Tibial artery (tissue), 4 donors: ENCODE measurements at regions not wholly inside any gene's neighbourhood (a gene's known extent, or its start where the extent isn't known, plus 50 kb on each side); places are given as distances from the start of the nearest gene placed in this dataset.

Experiments used
- DNase-seq, 2 donors: peaks; one replicate each; pipeline ENCODE4 v3.0.0-alpha.2; 2019
- H3K27ac ChIP-seq, 2 donors: fragments of 200-600 bp; sonication (generic) in 1 of 2; 1 replicate in 1 of 2; 2 replicates in 1 of 2; pipeline ENCODE4 v1.5.1; 2018 to 2019; ENCODE audit warnings: mild to moderate bottlenecking in 1 of 2
- H3K27me3 ChIP-seq, 2 donors: fragments of 200-600 bp; sonication (generic) in 1 of 2; one replicate each; pipeline versions ENCODE4 v1.5.1 to v1.6.0; 2016 to 2019
- H3K36me3 ChIP-seq, 3 donors: fragments of 200-600 bp; sonication (generic) in 2 of 3; one replicate each; pipeline ENCODE4 v1.5.1; 2016 to 2019; ENCODE audit warnings: mild to moderate bottlenecking in 2 of 3
- H3K4me1 ChIP-seq, 4 donors: fragments of 200-600 bp; sonication (generic) in 2 of 4; 1 replicate in 3 of 4; 2 replicates in 1 of 4; pipeline ENCODE4 v1.5.1; 2016 to 2019
- H3K4me3 ChIP-seq, 2 donors: fragments of 200-600 bp; sonication (generic) in 1 of 2; 1 replicate in 1 of 2; 2 replicates in 1 of 2; pipeline ENCODE4 v1.5.1; 2018 to 2019; ENCODE audit warnings: mild to moderate bottlenecking in 2 of 2
- H3K9me3 ChIP-seq, 3 donors: fragments of 200-600 bp; sonication (generic) in 1 of 3; one replicate each; pipeline ENCODE4 v1.5.1; 2016 to 2019
- intact Hi-C: fragments of 100-400 bp; cut with DNase I; formaldehyde crosslinking; loops from one replicate; pipeline ENCODE4 v1.15.0; 2023; ENCODE audit warnings: low total_unique reads
- TF ChIP-seq, protein P1 (sequence below), 2 experiments: fragments of 200-600 bp in 1 of 2; fragments of 450-650 bp in 1 of 2; IDR thresholded peaks; one replicate each; pipeline ENCODE4 v1.5.1; 2017 to 2019; ENCODE audit warnings: antibody characterized with exemption in 2 of 2, mild to moderate bottlenecking in 1 of 2, moderate library complexity in 1 of 2

- no peak for DNase-seq
- H3K36me3 ChIP-seq = no peaks in the 10 kb centered on the region
- no peaks in the 10 kb centered on the region for H3K27me3 ChIP-seq
- H3K4me1 ChIP-seq = no peaks in the 10 kb centered on the region
- no peak overlapping the region for H3K27ac ChIP-seq
- H3K4me3 ChIP-seq = no peak overlapping the region
- TF ChIP-seq, protein P1, sequence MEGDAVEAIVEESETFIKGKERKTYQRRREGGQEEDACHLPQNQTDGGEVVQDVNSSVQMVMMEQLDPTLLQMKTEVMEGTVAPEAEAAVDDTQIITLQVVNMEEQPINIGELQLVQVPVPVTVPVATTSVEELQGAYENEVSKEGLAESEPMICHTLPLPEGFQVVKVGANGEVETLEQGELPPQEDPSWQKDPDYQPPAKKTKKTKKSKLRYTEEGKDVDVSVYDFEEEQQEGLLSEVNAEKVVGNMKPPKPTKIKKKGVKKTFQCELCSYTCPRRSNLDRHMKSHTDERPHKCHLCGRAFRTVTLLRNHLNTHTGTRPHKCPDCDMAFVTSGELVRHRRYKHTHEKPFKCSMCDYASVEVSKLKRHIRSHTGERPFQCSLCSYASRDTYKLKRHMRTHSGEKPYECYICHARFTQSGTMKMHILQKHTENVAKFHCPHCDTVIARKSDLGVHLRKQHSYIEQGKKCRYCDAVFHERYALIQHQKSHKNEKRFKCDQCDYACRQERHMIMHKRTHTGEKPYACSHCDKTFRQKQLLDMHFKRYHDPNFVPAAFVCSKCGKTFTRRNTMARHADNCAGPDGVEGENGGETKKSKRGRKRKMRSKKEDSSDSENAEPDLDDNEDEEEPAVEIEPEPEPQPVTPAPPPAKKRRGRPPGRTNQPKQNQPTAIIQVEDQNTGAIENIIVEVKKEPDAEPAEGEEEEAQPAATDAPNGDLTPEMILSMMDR (IDR thresholded peaks at IDR 0.05) = no peak
- H3K9me3 ChIP-seq = no peaks in the 10 kb centered on the region
- intact Hi-C loops = no loop called here
These were observed 192.4 kb upstream of the GHR start for GRCh38 chr5:42230839-42231238.

GRCh38 chr5:42235241-42235640 is 188.0 kb upstream of the GHR start:
- no peak for DNase-seq
- no peaks in the 10 kb centered on the region for H3K36me3 ChIP-seq
- no peaks in the 10 kb centered on the region for H3K9me3 ChIP-seq
- TF ChIP-seq, protein P1 (IDR thresholded peaks at IDR 0.05) = no peak
- H3K27ac ChIP-seq = no peak overlapping the region
- no peaks in the 10 kb centered on the region for H3K27me3 ChIP-seq
- H3K4me3 ChIP-seq = no peak overlapping the region
- no peaks in the 10 kb centered on the region for H3K4me1 ChIP-seq
- intact Hi-C loops = no loop called here

DNA sequence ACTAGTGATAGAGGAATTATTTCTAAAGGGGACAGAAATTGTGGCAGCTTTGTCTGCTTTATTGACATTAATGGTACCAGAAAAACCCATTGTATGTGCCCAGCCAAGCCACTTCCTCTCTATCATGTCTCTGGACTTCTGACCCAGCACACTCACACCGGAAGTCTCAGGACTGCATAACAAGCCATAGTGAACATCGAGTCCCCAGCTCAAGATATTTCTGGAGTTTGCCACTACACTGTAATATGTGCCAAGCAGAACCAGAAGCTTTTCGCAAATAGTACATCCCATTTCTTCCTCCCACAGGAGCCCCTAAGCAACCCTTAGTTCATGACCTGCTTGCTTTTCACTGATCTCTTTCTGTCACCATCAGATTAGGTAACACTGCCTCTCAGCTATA is 187.4 kb upstream of the GHR start:
- H3K27me3 ChIP-seq = no peaks in the 10 kb centered on the region
- intact Hi-C loops = no loop called here
- no peaks in the 10 kb centered on the region for H3K36me3 ChIP-seq
- DNase-seq = peak in 1 of 2 donors; percentile 69
- H3K27ac ChIP-seq = no peak overlapping the region
- no peak overlapping the region for H3K4me3 ChIP-seq
- H3K4me1 ChIP-seq = no peaks in the 10 kb centered on the region
- no peaks in the 10 kb centered on the region for H3K9me3 ChIP-seq
- TF ChIP-seq, protein P1 (IDR thresholded peaks at IDR 0.05) = no peak

DNA sequence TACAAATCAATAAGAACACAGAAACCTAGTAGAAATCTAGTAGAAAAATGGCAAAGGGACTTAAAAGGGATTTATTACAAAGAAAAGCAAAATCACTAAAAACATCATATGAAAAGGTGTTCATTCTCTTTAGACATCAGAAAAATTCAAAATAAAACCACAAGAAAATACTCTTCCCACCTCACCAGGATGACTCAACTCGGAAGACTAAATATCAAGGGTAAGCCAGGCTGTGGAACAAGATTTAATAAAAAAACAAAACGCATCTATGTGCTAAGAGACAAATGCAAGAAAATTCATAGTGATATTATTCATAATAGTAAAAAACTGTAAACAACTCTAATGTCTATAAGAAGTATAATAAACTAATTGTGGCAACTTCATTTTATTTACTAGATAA is 181.6 kb upstream of the GHR start:
- intact Hi-C loops = no loop called here
- no peaks in the 10 kb centered on the region for H3K36me3 ChIP-seq
- H3K4me1 ChIP-seq = no peaks in the 10 kb centered on the region
- TF ChIP-seq, protein P1 (IDR thresholded peaks at IDR 0.05) = no peak
- H3K27ac ChIP-seq = no peak overlapping the region
- no peaks in the 10 kb centered on the region for H3K27me3 ChIP-seq
- H3K9me3 ChIP-seq = no peaks in the 10 kb centered on the region
- no peak for DNase-seq
- H3K4me3 ChIP-seq = no peak overlapping the region

- no peak for DNase-seq
- no peak overlapping the region for H3K4me3 ChIP-seq
- no peaks in the 10 kb centered on the region for H3K27me3 ChIP-seq
- intact Hi-C loops = no loop called here
- H3K9me3 ChIP-seq = no peaks in the 10 kb centered on the region
- H3K4me1 ChIP-seq = no peaks in the 10 kb centered on the region
- no peak overlapping the region for H3K27ac ChIP-seq
- no peaks in the 10 kb centered on the region for H3K36me3 ChIP-seq
- TF ChIP-seq, protein P1 (IDR thresholded peaks at IDR 0.05) = no peak
These were observed 181.0 kb upstream of the GHR start for GRCh38 chr5:42242210-42242609.

- peak; percentile 44 to 72 for DNase-seq
- intact Hi-C loops = no loop called here
- Histone ChIP-seq H3K4me3 (no peak overlapping the region), H3K4me1 (no peaks in the 10 kb centered on the region), H3K27ac (no peak overlapping the region), H3K9me3 (no peaks in the 10 kb centered on the region), H3K36me3 (no peaks in the 10 kb centered on the region), H3K27me3 (no peaks in the 10 kb centered on the region)
- TF ChIP-seq, protein P1 (IDR thresholded peaks at IDR 0.05) = no peak
These were observed 180.3 kb upstream of the GHR start for GRCh38 chr5:42242881-42243485.
